ENCODE measurements at regions not wholly inside any gene's neighbourhood (a gene's known extent, or its start where the extent isn't known, plus 50 kb on each side); places are given as distances from the start of the nearest gene placed in this dataset.
"Not testable (repeated sequence)": the region's sequence is repeated elsewhere in the genome, so short reads cannot be mapped to it uniquely, and the experiment has no call there.

GRCh38 chrX:38473701-38474100, 87.6 kb upstream of the TSPAN7 start:
- no peak for DNase-seq

GRCh38 chrX:38474543-38474942, 86.8 kb upstream of the TSPAN7 start:
- no peak for DNase-seq

- peak in 1 of 56 donors; percentile 1 for DNase-seq
Observed at GRCh38 chrX:38482183-38482582, 79.2 kb upstream of the TSPAN7 start.

- DNase-seq: peak in 1 of 56 donors; percentile 0
Observed at GRCh38 chrX:38484607-38485498, 76.5 kb upstream of the TSPAN7 start.

GRCh38 chrX:38489341-38489740, 72.0 kb upstream of the TSPAN7 start:
- DNase-seq: no peak

- no peak for DNase-seq
Observed at GRCh38 chrX:38494239-38494823, 67.0 kb upstream of the TSPAN7 start.

- not testable (repeated sequence) for DNase-seq
Observed at GRCh38 chrX:38499658-38500057, 61.7 kb upstream of the TSPAN7 start.

- DNase-seq: no peak
Observed at GRCh38 chrX:38500141-38500540, 61.2 kb upstream of the TSPAN7 start.

GRCh38 chrX:38500866-38501265, 60.5 kb upstream of the TSPAN7 start:
- DNase-seq: no peak

- no peak for DNase-seq
Observed at GRCh38 chrX:38505583-38505982, 55.8 kb upstream of the TSPAN7 start.
